HuH-7.5 (cell line): ENCODE measurements at regions not wholly inside any gene's neighbourhood (a gene's known extent, or its start where the extent isn't known, plus 50 kb on each side); places are given as distances from the start of the nearest gene placed in this dataset.
A peak's percentile ranks its signal among the peaks of the same experiment; 100 is the strongest.
"Not testable (repeated sequence)": the region's sequence is repeated elsewhere in the genome, so short reads cannot be mapped to it uniquely, and the experiment has no call there.

Source experiments
- DNase-seq: peaks from one replicate; pipeline ENCODE4 v3.0.0; 2011; ENCODE audit warnings: low spot score

GRCh38 chr7:91777522-91777921 is 103.0 kb downstream of the MTERF1 start:
- DNase-seq, result no peak

- no peak for DNase-seq
Observed at GRCh38 chr7:91778416-91778815, 102.1 kb downstream of the MTERF1 start.

- no peak for DNase-seq
Observed at GRCh38 chr7:91780521-91780920, 100.0 kb downstream of the MTERF1 start.

- peak; percentile 27 for DNase-seq
Observed at GRCh38 chr7:91784469-91784868, 96.0 kb downstream of the MTERF1 start.

- no peak for DNase-seq
Observed at GRCh38 chr7:91787931-91788330, 92.6 kb downstream of the MTERF1 start.

GRCh38 chr7:91789086-91789485 is 91.4 kb downstream of the MTERF1 start:
- no peak for DNase-seq

GRCh38 chr7:91789558-91789957 is 90.9 kb downstream of the MTERF1 start:
- no peak for DNase-seq

- DNase-seq, result not testable (repeated sequence)
Observed at GRCh38 chr7:91790646-91791045, 89.9 kb downstream of the MTERF1 start.

GRCh38 chr7:91796122-91796521 is 84.4 kb downstream of the MTERF1 start:
- DNase-seq, result no peak

- no peak for DNase-seq
Observed at GRCh38 chr7:91798425-91798824, 82.1 kb downstream of the MTERF1 start.

- DNase-seq, result no peak
Observed at GRCh38 chr7:91800389-91800788, 80.1 kb downstream of the MTERF1 start.

- no peak for DNase-seq
Observed at GRCh38 chr7:91801331-91801983, 79.0 kb downstream of the MTERF1 start.

GRCh38 chr7:91811236-91811635 is 69.3 kb downstream of the MTERF1 start:
- no peak for DNase-seq

- DNase-seq, result no peak
Observed at GRCh38 chr7:91811641-91812040, 68.9 kb downstream of the MTERF1 start.

GRCh38 chr7:91812388-91812787 is 68.1 kb downstream of the MTERF1 start:
- no peak for DNase-seq

- no peak for DNase-seq
Observed at GRCh38 chr7:91814189-91814588, 66.3 kb downstream of the MTERF1 start.
